Gastrocnemius medialis (tissue), 4 donors: ENCODE measurements at regions not wholly inside any gene's neighbourhood (a gene's known extent, or its start where the extent isn't known, plus 50 kb on each side); places are given as distances from the start of the nearest gene placed in this dataset.

Experiments
- CTCF ChIP-seq, 5 experiments: fragments of 450-650 bp in 3 of 5; fragments of 200-600 bp in 2 of 5; sonication (generic) in 2 of 5; IDR thresholded peaks in 4 of 5; conservative IDR thresholded peaks in 1 of 5; 1 replicate in 4 of 5; 2 replicates in 1 of 5; pipeline ENCODE4 v1.5.1; 2016 to 2019; ENCODE audit warnings: antibody characterized with exemption in 5 of 5, mild to moderate bottlenecking in 3 of 5, moderate library complexity in 3 of 5
- POLR2A ChIP-seq, 2 donors: fragments of 450-650 bp; IDR thresholded peaks; one replicate each; pipeline ENCODE4 v1.6.1; 2017; ENCODE audit warnings: antibody characterized with exemption in 2 of 2, mild to moderate bottlenecking in 2 of 2, moderate library complexity in 2 of 2

- TF ChIP-seq CTCF (IDR thresholded peaks at IDR 0.05 in 4 of 5, conservative IDR thresholded peaks at IDR 0.05 in 1 of 5) = no peak
- no peak for TF ChIP-seq POLR2A (IDR thresholded peaks at IDR 0.05)
Observed at GRCh38 chr3:153967260-153967659, 153.9 kb upstream of the ARHGEF26 start.
